Stimulated activated CD4-positive, alpha-beta T cell treated with anti-CD3 and anti-CD28 coated beads, Interleukin-1b, Interleukin-23, amount 100 ng/mL, for 48 hours (primary cell): ENCODE measurements at regions not wholly inside any gene's neighbourhood (a gene's known extent, or its start where the extent isn't known, plus 50 kb on each side); places are given as distances from the start of the nearest gene placed in this dataset.

ENCODE experiments used
- DNase-seq: peaks from one replicate; pipeline ENCODE4 v3.0.0-alpha.2; 2020

GRCh38 chr2:120554625-120555032 is 181.0 kb upstream of the GLI2 start:
- DNase-seq: no peak

- DNase-seq: no peak
Observed at GRCh38 chr2:120555092-120555491, 180.6 kb upstream of the GLI2 start.

- no peak for DNase-seq
Observed at GRCh38 chr2:120556911-120557310, 178.8 kb upstream of the GLI2 start.

- DNase-seq: no peak
Observed at GRCh38 chr2:120558847-120559246, 176.8 kb upstream of the GLI2 start.

- no peak for DNase-seq
Observed at GRCh38 chr2:120559401-120559800, 176.3 kb upstream of the GLI2 start.

- no peak for DNase-seq
Observed at GRCh38 chr2:120560330-120560729, 175.3 kb upstream of the GLI2 start.

GRCh38 chr2:120561379-120562035 is 174.2 kb upstream of the GLI2 start:
- DNase-seq: no peak

- DNase-seq: no peak
Observed at GRCh38 chr2:120562218-120563005, 173.3 kb upstream of the GLI2 start.

- no peak for DNase-seq
Observed at GRCh38 chr2:120563616-120564015, 172.1 kb upstream of the GLI2 start.

- no peak for DNase-seq
Observed at GRCh38 chr2:120564213-120565094, 171.2 kb upstream of the GLI2 start.

GRCh38 chr2:120565095-120565460 is 170.6 kb upstream of the GLI2 start:
- no peak for DNase-seq

- no peak for DNase-seq
Observed at GRCh38 chr2:120565929-120566328, 169.7 kb upstream of the GLI2 start.

GRCh38 chr2:120566331-120567035 is 169.2 kb upstream of the GLI2 start:
- no peak for DNase-seq

GRCh38 chr2:120567128-120567527 is 168.5 kb upstream of the GLI2 start:
- no peak for DNase-seq

- DNase-seq: no peak
Observed at GRCh38 chr2:120568089-120568974, 167.3 kb upstream of the GLI2 start.

GRCh38 chr2:120568975-120569268 is 166.7 kb upstream of the GLI2 start:
- no peak for DNase-seq

GRCh38 chr2:120570001-120570400 is 165.7 kb upstream of the GLI2 start:
- DNase-seq: no peak

- no peak for DNase-seq
Observed at GRCh38 chr2:120570546-120570945, 165.1 kb upstream of the GLI2 start.

GRCh38 chr2:120571015-120571728 is 164.5 kb upstream of the GLI2 start:
- DNase-seq: no peak

GRCh38 chr2:120572226-120572625 is 163.4 kb upstream of the GLI2 start:
- DNase-seq: no peak

GRCh38 chr2:120574620-120575019 is 161.0 kb upstream of the GLI2 start:
- DNase-seq: no peak
